DMS53 (cell line): ENCODE measurements at regions not wholly inside any gene's neighbourhood (a gene's known extent, or its start where the extent isn't known, plus 50 kb on each side); places are given as distances from the start of the nearest gene placed in this dataset.

Experiments used
- DNase-seq: peaks from one replicate; lab custom pipeline; 2025; lab: John Stamatoyannopoulos, UW

DNA sequence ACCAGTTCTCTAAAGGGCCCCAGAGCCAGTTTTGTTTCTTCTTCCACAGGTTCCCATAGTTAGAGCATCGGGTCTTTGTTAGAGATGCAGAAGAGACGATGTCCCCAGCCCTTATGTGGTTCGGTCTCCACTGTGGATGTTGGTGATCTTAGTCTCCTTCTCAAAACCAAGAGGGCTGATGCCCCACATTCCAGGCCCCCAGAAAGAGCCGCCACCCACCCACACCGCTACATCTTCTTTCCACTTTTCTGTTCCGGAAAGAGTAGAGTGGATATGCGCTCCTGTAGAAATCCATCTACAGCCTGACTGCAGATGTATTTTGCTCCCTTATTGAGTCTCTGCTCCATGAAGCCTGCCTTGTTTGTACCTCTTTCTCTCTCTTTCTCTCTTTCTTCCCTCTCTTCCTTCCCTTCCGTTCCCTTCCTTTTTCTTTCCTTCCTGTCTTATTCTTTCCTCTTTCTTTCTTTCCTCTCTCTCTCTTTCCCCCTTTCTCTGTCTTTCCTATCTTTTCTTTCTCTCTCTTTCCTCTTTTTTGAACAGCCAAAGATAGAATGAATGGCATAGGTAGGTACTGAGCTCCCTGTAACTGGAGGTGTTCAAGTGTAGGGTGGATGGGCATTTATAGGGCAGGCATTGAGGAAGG lies 224.3 kb downstream of the SEC14L1 start:
- no peak for DNase-seq

- peak; percentile 87 for DNase-seq
Measured at GRCh38 chr17:77365584-77366186, 224.9 kb downstream of the SEC14L1 start.

GRCh38 chr17:77366206-77366557 lies 225.4 kb downstream of the SEC14L1 start:
- peak; percentile 84 for DNase-seq

DNA sequence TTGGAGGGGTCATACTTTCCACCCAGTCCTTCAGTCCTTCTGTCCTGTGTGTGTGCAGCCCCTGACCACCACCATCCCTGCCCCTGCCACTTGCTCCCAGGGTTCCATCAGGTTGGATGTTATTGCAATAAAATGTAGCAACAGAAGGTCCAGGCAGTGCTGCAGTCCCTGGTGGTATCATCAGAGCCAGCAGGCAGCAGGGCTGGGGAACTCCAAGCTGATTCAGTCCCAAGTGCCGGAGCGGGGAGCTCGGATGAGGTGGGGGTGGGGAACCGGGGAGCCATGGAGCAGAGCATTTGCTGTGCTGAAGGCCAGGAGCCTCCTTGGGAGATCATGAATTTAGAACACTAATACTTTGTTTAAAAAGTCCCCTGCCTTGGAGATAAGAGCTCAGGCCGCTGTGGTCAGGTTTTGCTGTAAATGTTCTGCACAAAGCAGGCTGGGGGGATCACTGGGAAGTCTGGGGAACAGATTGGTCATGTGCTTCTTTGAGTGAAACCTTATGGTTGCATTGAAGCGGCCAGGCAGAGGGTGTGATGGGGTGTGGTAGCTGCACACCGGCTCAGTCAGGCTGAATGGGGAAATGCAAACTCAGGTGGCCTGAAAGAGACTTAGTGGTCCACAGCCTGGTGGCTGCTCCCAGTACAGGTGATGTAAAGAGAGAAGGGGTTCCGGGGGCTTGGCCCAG lies 225.9 kb downstream of the SEC14L1 start:
- DNase-seq: peak; percentile 84

GRCh38 chr17:77369544-77369971 lies 228.8 kb downstream of the SEC14L1 start:
- no peak for DNase-seq

- no peak for DNase-seq
Measured at GRCh38 chr17:77370586-77370985, 229.8 kb downstream of the SEC14L1 start.

- no peak for DNase-seq
Measured at GRCh38 chr17:77371117-77371887, 230.5 kb downstream of the SEC14L1 start.

DNA sequence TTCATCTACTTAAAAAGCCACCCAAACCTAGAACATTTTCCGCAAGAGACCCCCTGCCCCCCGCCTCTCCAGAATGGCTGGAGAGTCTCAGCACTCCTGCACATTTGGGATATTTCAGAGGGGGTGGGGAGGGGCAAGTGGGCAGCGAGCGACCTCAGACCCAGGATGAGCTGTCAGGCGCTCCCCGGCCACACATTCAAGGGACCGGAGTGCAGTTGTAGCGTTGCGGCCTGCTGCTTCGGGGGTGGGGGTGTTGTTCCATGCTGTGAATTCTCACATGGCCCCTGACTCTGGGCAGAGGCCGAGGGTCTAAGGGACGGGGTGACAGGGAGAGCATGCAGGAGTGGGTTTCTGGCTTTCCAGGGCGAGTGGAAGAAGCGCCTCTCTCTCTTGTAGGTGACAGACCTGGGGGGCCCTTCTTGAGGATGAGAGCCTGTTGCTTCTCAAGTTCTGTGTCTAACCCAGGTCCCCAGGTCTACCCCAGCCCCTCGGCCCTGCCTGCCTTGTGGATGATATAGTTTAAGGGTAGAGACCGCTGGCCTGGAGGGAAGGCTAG lies 231.2 kb downstream of the SEC14L1 start:
- no peak for DNase-seq

DNA sequence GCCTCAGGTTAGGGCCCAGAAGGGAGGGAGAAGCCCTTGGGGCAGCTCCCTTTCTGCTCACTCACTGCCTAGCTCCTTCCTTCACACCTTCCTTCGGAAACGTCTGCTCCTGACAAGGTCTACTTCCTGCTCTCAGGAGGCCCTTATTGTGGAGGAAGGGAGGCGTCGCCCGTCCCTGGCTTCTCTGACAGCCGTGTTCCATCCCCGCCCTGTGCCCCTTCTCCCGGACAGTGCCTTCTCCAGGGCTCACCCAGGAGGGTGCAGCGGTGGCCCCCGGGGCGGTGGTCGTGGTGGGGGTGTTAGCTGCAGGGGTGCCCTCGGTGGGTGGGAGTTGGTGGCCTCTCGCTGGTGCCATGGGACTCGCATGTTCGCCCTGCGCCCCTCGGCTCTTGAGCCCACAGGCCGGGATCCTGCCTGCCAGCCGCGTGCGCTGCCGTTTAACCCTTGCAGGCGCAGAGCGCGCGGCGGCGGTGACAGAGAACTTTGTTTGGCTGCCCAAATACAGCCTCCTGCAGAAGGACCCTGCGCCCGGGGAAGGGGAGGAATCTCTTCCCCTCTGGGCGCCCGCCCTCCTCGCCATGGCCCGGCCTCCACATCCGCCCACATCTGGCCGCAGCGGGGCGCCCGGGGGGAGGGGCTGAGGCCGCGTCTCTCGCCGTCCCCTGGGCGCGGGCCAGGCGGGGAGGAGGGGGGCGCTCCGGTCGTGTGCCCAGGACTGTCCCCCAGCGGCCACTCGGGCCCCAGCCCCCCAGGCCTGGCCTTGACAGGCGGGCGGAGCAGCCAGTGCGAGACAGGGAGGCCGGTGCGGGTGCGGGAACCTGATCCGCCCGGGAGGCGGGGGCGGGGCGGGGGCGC lies 231.9 kb downstream of the SEC14L1 start:
- peak; percentile 77 for DNase-seq

DNA sequence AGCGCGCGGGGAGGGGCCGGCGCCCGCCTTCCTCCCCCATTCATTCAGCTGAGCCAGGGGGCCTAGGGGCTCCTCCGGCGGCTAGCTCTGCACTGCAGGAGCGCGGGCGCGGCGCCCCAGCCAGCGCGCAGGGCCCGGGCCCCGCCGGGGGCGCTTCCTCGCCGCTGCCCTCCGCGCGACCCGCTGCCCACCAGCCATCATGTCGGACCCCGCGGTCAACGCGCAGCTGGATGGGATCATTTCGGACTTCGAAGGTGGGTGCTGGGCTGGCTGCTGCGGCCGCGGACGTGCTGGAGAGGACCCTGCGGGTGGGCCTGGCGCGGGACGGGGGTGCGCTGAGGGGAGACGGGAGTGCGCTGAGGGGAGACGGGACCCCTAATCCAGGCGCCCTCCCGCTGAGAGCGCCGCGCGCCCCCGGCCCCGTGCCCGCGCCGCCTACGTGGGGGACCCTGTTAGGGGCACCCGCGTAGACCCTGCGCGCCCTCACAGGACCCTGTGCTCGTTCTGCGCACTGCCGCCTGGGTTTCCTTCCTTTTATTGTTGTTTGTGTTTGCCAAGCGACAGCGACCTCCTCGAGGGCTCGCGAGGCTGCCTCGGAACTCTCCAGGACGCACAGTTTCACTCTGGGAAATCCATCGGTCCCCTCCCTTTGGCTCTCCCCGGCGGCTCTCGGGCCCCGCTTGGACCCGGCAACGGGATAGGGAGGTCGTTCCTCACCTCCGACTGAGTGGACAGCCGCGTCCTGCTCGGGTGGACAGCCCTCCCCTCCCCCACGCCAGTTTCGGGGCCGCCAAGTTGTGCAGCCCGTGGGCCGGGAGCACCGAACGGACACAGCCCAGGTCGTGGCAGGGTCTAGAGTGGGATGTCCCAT lies 232.8 kb downstream of the SEC14L1 start:
- peak; percentile 72 for DNase-seq

GRCh38 chr17:77374170-77374936 lies 233.6 kb downstream of the SEC14L1 start:
- peak; percentile 90 for DNase-seq

GRCh38 chr17:77375108-77375916 lies 234.5 kb downstream of the SEC14L1 start:
- no peak for DNase-seq

GRCh38 chr17:77375917-77376651 lies 235.3 kb downstream of the SEC14L1 start:
- no peak for DNase-seq

GRCh38 chr17:77376795-77377709 lies 236.3 kb downstream of the SEC14L1 start:
- no peak for DNase-seq

DNA sequence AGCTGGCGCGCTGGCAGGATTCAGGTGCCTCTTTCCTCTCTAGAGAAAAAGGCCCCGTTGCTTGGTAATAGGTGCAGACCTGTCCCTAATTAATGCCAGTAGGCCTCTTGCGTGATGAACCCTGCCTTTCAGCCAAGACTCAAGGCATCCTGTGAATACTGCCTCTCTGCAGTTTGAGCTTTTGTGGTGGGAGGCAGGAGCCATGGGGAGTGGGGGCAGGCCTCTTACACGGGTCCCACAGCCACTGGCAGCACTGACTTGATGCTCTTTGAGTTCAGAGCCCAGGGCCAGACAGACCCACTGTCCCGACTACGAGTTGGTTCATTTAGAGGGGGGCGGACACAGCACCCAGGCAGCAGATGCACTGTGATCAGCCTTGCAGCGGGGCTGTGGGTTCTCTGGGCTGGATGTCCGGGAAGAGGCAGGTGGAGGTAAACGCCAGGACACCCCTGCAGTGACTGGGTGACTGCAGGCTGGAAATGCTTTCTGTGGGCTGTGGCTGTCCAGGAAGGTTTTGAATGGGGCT lies 237.0 kb downstream of the SEC14L1 start:
- no peak for DNase-seq

GRCh38 chr17:77378318-77379064 lies 237.7 kb downstream of the SEC14L1 start:
- no peak for DNase-seq
